ENCODE measurements at regions not wholly inside any gene's neighbourhood (a gene's known extent, or its start where the extent isn't known, plus 50 kb on each side); places are given as distances from the start of the nearest gene placed in this dataset.
"Not testable (repeated sequence)": the region's sequence is repeated elsewhere in the genome, so short reads cannot be mapped to it uniquely, and the experiment has no call there.

- no peak overlapping the region for H3K27ac ChIP-seq
- no peak for DNase-seq
- no peak for TF ChIP-seq CTCF (IDR thresholded peaks at IDR 0.05)
- TF ChIP-seq POLR2A (IDR thresholded peaks at IDR 0.05): no peak
- ATAC-seq: no peak
- intact Hi-C loops (cut with DNase I): no loop called here
- 47 to 49% methylated on average over 3 of the region's 3 CpGs for whole genome bisulfite sequencing, 2 donors
- no peaks in the 10 kb centered on the region for H3K4me1 ChIP-seq
- H3K27me3 ChIP-seq: no peaks in the 10 kb centered on the region
- no peaks in the 10 kb centered on the region for H3K9me3 ChIP-seq
- no peaks in the 10 kb centered on the region for H3K36me3 ChIP-seq (replicated peaks in 1 of 2; ENCODE audit: insufficient read depth in 1 of 2, low read depth in 2 of 2)
- H3K4me3 ChIP-seq: no peak overlapping the region
These were observed 123.7 kb upstream of the COP1 start for GRCh38 chr1:176330782-176331181.

- no peaks in the 10 kb centered on the region for H3K9me3 ChIP-seq
- TF ChIP-seq CTCF (IDR thresholded peaks at IDR 0.05) (no peak), POLR2A (IDR thresholded peaks at IDR 0.05) (no peak)
- no peak for DNase-seq
- H3K4me1 ChIP-seq: no peaks in the 10 kb centered on the region
- ATAC-seq: no peak
- WGBS, 2 donors: 87 to 89% methylated on average over 1 of the region's 1 CpG
- H3K27ac ChIP-seq: no peak overlapping the region
- no peak overlapping the region for H3K4me3 ChIP-seq
- intact Hi-C loops (cut with DNase I): no loop called here
- H3K36me3 ChIP-seq (replicated peaks in 1 of 2; ENCODE audit: insufficient read depth in 1 of 2, low read depth in 2 of 2): no peaks in the 10 kb centered on the region
- H3K27me3 ChIP-seq: no peaks in the 10 kb centered on the region
These were observed 118.6 kb upstream of the COP1 start for GRCh38 chr1:176325664-176326063.

- Histone ChIP-seq H3K4me3 (no peak overlapping the region), H3K9me3 (no peaks in the 10 kb centered on the region), H3K27ac (no peak overlapping the region), H3K27me3 (no peaks in the 10 kb centered on the region), H3K36me3 (replicated peaks in 1 of 2; ENCODE audit: insufficient read depth in 1 of 2, low read depth in 2 of 2) (no peaks in the 10 kb centered on the region), H3K4me1 (no peaks in the 10 kb centered on the region)
- DNase-seq: no peak
- intact Hi-C loops (cut with DNase I): no loop called here
- ATAC-seq: no peak
- WGBS, 2 donors: 58 to 75% methylated on average over 3 of the region's 3 CpGs
- TF ChIP-seq CTCF (IDR thresholded peaks at IDR 0.05): no peak
- no peak for TF ChIP-seq POLR2A (IDR thresholded peaks at IDR 0.05)
These were observed 116.4 kb upstream of the COP1 start for GRCh38 chr1:176323472-176323871.

- 38 to 40% methylated on average over 3 of the region's 3 CpGs for WGBS, 2 donors
These were observed 108.6 kb upstream of the COP1 start for GRCh38 chr1:176315519-176316220.

GRCh38 chr1:176296602-176297001, 89.5 kb upstream of the COP1 start:
- 83 to 97% methylated on average over 3 to 6 of the region's 6 CpGs for WGBS, 2 donors
- intact Hi-C loops (cut with DNase I); H3K4me1 ChIP-seq; H3K27me3 ChIP-seq; H3K4me3 ChIP-seq; H3K36me3 ChIP-seq (replicated peaks in 1 of 2; ENCODE audit: insufficient read depth in 1 of 2, low read depth in 2 of 2); DNase-seq; ATAC-seq; H3K9me3 ChIP-seq; H3K27ac ChIP-seq: not testable (repeated sequence)

More at GRCh38 chr1:176315519-176316220, 108.6 kb upstream of the COP1 start:
- Histone ChIP-seq H3K4me1 (no peaks in the 10 kb centered on the region), H3K9me3 (no peaks in the 10 kb centered on the region), H3K36me3 (replicated peaks in 1 of 2; ENCODE audit: insufficient read depth in 1 of 2, low read depth in 2 of 2) (no peaks in the 10 kb centered on the region), H3K27ac (no peak overlapping the region), H3K4me3 (no peak overlapping the region), H3K27me3 (no peaks in the 10 kb centered on the region)
- DNase-seq (no peak), ATAC-seq (no peak)
- TF ChIP-seq POLR2A (IDR thresholded peaks at IDR 0.05): no peak
- no peak for TF ChIP-seq CTCF (IDR thresholded peaks at IDR 0.05)
- intact Hi-C loops (cut with DNase I): no loop called here

Measured in body of pancreas (tissue), 4 donors.